ENCODE measurements at regions not wholly inside any gene's neighbourhood (a gene's known extent, or its start where the extent isn't known, plus 50 kb on each side); places are given as distances from the start of the nearest gene placed in this dataset.

- no peak for TF ChIP-seq GABPB1 (CRISPR knock-in tag; IDR thresholded peaks at IDR 0.05)
- no peak for TF ChIP-seq CBFB (CRISPR knock-in tag; IDR thresholded peaks at IDR 0.05; ENCODE audit: low read depth)
- TF ChIP-seq, protein P1, sequence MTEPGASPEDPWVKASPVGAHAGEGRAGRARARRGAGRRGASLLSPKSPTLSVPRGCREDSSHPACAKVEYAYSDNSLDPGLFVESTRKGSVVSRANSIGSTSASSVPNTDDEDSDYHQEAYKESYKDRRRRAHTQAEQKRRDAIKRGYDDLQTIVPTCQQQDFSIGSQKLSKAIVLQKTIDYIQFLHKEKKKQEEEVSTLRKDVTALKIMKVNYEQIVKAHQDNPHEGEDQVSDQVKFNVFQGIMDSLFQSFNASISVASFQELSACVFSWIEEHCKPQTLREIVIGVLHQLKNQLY (CRISPR knock-in tag; IDR thresholded peaks at IDR 0.05), result no peak
- no peak for TF ChIP-seq FOXP1 (CRISPR knock-in tag; IDR thresholded peaks at IDR 0.05; ENCODE audit: borderline replicate concordance)
- TF ChIP-seq, protein P2, sequence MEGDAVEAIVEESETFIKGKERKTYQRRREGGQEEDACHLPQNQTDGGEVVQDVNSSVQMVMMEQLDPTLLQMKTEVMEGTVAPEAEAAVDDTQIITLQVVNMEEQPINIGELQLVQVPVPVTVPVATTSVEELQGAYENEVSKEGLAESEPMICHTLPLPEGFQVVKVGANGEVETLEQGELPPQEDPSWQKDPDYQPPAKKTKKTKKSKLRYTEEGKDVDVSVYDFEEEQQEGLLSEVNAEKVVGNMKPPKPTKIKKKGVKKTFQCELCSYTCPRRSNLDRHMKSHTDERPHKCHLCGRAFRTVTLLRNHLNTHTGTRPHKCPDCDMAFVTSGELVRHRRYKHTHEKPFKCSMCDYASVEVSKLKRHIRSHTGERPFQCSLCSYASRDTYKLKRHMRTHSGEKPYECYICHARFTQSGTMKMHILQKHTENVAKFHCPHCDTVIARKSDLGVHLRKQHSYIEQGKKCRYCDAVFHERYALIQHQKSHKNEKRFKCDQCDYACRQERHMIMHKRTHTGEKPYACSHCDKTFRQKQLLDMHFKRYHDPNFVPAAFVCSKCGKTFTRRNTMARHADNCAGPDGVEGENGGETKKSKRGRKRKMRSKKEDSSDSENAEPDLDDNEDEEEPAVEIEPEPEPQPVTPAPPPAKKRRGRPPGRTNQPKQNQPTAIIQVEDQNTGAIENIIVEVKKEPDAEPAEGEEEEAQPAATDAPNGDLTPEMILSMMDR (IDR thresholded peaks at IDR 0.05), result no peak
- no peak for TF ChIP-seq ZBTB43 (CRISPR knock-in tag; IDR thresholded peaks at IDR 0.05)
- no peak for TF ChIP-seq ESRRA (CRISPR knock-in tag; IDR thresholded peaks at IDR 0.05; ENCODE audit: borderline replicate concordance)
- no peak for TF ChIP-seq NR3C1 (CRISPR knock-in tag; conservative IDR thresholded peaks at IDR 0.05; ENCODE audit: low read depth)
- TF ChIP-seq E2F1 (CRISPR knock-in tag; IDR thresholded peaks at IDR 0.05), result no peak
- no peak for TF ChIP-seq ETV6 (CRISPR knock-in tag; IDR thresholded peaks at IDR 0.05)
- TF ChIP-seq OVOL2 (CRISPR knock-in tag; IDR thresholded peaks at IDR 0.05; ENCODE audit: borderline replicate concordance), result no peak
- TF ChIP-seq NR1H2 (CRISPR knock-in tag; IDR thresholded peaks at IDR 0.05), result no peak
- no peak for TF ChIP-seq MXD4 (CRISPR knock-in tag; IDR thresholded peaks at IDR 0.05; ENCODE audit: borderline replicate concordance)
These were observed 281.2 kb upstream of the RGMB start for GRCh38 chr5:98492258-98492657.

Data from WTC11 (cell line).